Adrenal gland (tissue), 9 donors: ENCODE measurements at regions not wholly inside any gene's neighbourhood (a gene's known extent, or its start where the extent isn't known, plus 50 kb on each side); places are given as distances from the start of the nearest gene placed in this dataset.

Source experiments
- DNase-seq, 7 donors: peaks; one replicate each; pipeline ENCODE4 v3.0.0-alpha.2; 2019 to 2020
- H3K27ac ChIP-seq, 5 donors: fragments of 200-600 bp; sonication (generic) in 4 of 5; 1 replicate in 3 of 5; 2 replicates in 2 of 5; pipeline versions ENCODE4 v1.5.1 to v1.8.0; 2016 to 2020; ENCODE audit warnings: mild to moderate bottlenecking in 1 of 5
- H3K27me3 ChIP-seq: fragments of 200-600 bp; 2 replicates; pipeline ENCODE4 v1.8.0; 2021
- H3K36me3 ChIP-seq, 2 donors: fragments of 200-600 bp; replicated peaks in 1 of 2; 1 replicate in 1 of 2; 2 replicates in 1 of 2; pipeline versions ENCODE4 v1.5.1 to v1.8.0; 2018 to 2022
- H3K4me1 ChIP-seq, 2 donors: fragments of 200-600 bp; replicated peaks in 1 of 2; 1 replicate in 1 of 2; 2 replicates in 1 of 2; pipeline versions ENCODE4 v1.5.1 to v1.8.0; 2018 to 2021
- H3K4me3 ChIP-seq, 4 donors: fragments of 200-600 bp; sonication (generic) in 3 of 4; one replicate each; pipeline ENCODE4 v1.5.1; 2016 to 2018
- H3K9me3 ChIP-seq, 3 donors: fragments of 200-600 bp; sonication (generic) in 1 of 3; replicated peaks in 1 of 3; 1 replicate in 2 of 3; 2 replicates in 1 of 3; pipeline versions ENCODE4 v1.5.1 to v1.8.0; 2016 to 2021
- POLR2A ChIP-seq, 2 donors: fragments of 450-650 bp; IDR thresholded peaks; one replicate each; pipeline ENCODE4 v1.6.1; 2017; ENCODE audit warnings: antibody characterized with exemption in 2 of 2, mild to moderate bottlenecking in 2 of 2, moderate library complexity in 1 of 2
- WGBS, 4 donors: extraction: QIAGEN DNeasy Blood & Tissue Kit in 2 of 4; methylation state at CpG; one replicate each; pipeline versions ENCODE4 v1.1.5 to v1.1.7; 2013 to 2017; 5-methylcytosine and 5-hydroxymethylcytosine counted together
- intact Hi-C, 2 donors: fragments of 100-400 bp; cut with DNase I; formaldehyde crosslinking; loops; one replicate each; pipeline versions ENCODE4 v1.14.1 to v1.15.0; 2022 to 2023
- TF ChIP-seq, protein P1 (sequence below), 6 experiments: fragments of 450-650 bp in 4 of 6; fragments of 200-600 bp in 2 of 6; sonication (generic) in 1 of 6; IDR thresholded peaks; 1 replicate in 5 of 6; 2 replicates in 1 of 6; pipeline versions ENCODE4 v1.5.1 to v1.8.0; 2016 to 2021; ENCODE audit warnings: antibody characterized with exemption in 6 of 6, mild to moderate bottlenecking in 2 of 6, moderate library complexity in 1 of 6
- donor health status: healthy with polysubstance abuse.
- donor health status: Bipolar disorder and iron deficiency.
- donor health status: DM: yes; HTN: yes; CAD: no.
- donor health status: DM: no; HTN: no; CAD: no.
- donor health status: DM: no; HTN: no; CAD: no.

DNA sequence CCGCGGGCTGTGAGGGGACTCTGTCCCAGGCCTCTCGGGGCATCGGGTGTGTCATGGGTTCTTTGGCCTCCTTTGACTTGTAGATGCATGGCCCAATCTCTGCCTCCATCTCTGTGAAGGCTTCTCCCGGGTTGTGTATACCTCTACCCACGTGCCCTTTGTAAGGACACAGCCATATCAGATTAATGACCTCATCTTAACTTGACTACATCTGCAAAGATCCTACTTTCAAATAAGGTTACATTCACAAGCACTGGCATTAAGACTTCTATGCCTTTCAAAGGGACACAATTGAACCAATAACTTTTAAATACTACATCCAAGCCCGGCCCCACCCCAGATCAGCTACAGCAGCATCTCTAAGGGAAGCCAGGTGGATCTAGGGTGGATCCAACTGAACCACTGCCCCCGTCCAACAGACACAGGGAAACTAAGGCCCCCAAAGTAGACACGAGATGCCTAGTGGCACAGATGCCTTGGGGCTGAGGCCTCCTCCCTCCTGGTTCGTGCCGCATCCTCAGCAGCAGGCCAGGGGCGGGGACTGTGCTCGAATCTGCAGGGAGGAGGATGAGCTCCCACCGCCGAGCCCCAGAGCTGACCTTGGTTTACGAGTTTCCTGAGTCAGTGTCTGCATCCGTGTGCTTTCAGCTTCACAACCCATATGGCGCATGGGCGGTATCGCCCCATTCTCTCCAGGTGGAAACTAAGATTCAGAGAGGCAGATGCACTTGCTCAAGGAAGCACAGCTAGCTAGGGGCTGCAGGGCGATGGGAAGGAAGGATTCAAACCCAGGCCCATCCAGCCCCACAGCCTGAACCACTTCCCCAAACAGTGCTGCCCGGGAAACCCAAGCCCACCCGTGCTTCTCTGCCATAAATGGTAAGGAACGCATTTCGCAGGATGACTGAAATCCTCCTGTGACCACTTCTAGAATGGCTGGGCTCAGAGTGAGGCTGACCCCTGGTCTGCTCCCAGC, 353.3 kb downstream of the C16orf95 start:
- WGBS, 4 donors, result 74 to 97% (median 76%) methylated on average over 4 to 25 of the region's 25 CpGs
- intact Hi-C loops, result no loop called here
- no peaks in the 10 kb centered on the region for H3K9me3 ChIP-seq

DNA sequence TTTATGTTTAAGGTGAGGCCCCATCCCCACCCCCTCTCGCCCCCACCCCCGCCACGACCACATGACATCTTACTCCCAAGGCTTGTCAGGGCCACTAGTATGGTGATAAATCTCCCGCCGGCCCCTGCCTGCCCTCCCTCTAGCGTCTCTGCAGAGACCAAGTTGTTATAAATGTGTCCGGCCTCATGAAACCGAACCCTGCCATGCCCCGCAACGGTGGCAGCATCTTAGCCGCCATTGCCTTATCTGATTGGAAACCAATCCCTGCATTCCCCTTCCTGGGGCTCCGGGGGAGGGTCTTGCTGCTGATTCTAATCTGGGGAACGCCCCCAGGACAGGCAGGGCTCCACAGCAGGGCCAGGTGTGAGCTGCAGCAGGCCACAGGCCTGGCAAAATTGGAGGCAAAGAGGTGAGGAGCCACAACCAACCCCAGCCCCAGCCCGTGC, 352.4 kb downstream of the C16orf95 start:
- Histone ChIP-seq H3K4me1 (no peaks in the 10 kb centered on the region), H3K36me3 (no peaks in the 10 kb centered on the region), H3K27me3 (no peaks in the 10 kb centered on the region), H3K4me3 (no peak overlapping the region), H3K27ac (no peak overlapping the region), H3K9me3 (no peaks in the 10 kb centered on the region)
- no peak for DNase-seq
- 45 to 81% (median 54%) methylated on average over 6 to 14 of the region's 14 CpGs for WGBS, 4 donors
- intact Hi-C loops, result no loop called here
- TF ChIP-seq POLR2A (IDR thresholded peaks at IDR 0.05), result no peak
- TF ChIP-seq, protein P1, sequence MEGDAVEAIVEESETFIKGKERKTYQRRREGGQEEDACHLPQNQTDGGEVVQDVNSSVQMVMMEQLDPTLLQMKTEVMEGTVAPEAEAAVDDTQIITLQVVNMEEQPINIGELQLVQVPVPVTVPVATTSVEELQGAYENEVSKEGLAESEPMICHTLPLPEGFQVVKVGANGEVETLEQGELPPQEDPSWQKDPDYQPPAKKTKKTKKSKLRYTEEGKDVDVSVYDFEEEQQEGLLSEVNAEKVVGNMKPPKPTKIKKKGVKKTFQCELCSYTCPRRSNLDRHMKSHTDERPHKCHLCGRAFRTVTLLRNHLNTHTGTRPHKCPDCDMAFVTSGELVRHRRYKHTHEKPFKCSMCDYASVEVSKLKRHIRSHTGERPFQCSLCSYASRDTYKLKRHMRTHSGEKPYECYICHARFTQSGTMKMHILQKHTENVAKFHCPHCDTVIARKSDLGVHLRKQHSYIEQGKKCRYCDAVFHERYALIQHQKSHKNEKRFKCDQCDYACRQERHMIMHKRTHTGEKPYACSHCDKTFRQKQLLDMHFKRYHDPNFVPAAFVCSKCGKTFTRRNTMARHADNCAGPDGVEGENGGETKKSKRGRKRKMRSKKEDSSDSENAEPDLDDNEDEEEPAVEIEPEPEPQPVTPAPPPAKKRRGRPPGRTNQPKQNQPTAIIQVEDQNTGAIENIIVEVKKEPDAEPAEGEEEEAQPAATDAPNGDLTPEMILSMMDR (IDR thresholded peaks at IDR 0.05), result no peak

More for the DNA sequence above, 353.3 kb downstream of the C16orf95 start:
- no peaks in the 10 kb centered on the region for H3K36me3 ChIP-seq
- H3K4me1 ChIP-seq, result no peaks in the 10 kb centered on the region
- H3K27ac ChIP-seq, result no peak overlapping the region
- H3K27me3 ChIP-seq, result no peaks in the 10 kb centered on the region
- TF ChIP-seq, protein P1 (IDR thresholded peaks at IDR 0.05), result no peak
- no peak for TF ChIP-seq POLR2A (IDR thresholded peaks at IDR 0.05)
- DNase-seq, result no peak
- H3K4me3 ChIP-seq, result no peak overlapping the region

DNA sequence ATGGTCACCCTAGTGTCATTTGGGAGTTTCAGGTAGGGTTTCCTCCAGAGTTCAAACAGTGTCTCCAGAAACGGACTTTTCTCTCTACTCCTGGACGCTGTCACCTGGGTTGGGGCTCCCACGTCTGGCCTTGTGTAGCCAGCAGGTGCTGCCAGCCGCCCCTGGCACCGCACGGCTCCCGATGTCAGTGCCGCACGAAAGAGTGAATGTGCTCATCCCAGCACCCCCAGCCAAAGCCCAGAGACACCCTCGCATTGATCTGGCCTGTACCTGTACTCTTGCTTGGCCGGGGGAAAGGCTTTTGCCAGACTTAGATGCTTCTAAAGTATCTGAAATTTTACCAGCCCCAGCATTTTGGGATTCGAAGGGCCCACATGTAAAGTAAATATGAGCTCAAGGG, 351.9 kb downstream of the C16orf95 start:
- no peak overlapping the region for H3K4me3 ChIP-seq
- H3K27me3 ChIP-seq, result no peaks in the 10 kb centered on the region
- whole genome bisulfite sequencing, 4 donors, result 80 to 93% (median 87%) methylated on average over 4 to 12 of the region's 12 CpGs
- no peaks in the 10 kb centered on the region for H3K9me3 ChIP-seq
- H3K36me3 ChIP-seq, result no peaks in the 10 kb centered on the region
- intact Hi-C loops, result no loop called here
- no peak overlapping the region for H3K27ac ChIP-seq
- TF ChIP-seq POLR2A (IDR thresholded peaks at IDR 0.05), result no peak
- TF ChIP-seq, protein P1 (IDR thresholded peaks at IDR 0.05), result no peak
- DNase-seq, result no peak
- H3K4me1 ChIP-seq, result no peaks in the 10 kb centered on the region

DNA sequence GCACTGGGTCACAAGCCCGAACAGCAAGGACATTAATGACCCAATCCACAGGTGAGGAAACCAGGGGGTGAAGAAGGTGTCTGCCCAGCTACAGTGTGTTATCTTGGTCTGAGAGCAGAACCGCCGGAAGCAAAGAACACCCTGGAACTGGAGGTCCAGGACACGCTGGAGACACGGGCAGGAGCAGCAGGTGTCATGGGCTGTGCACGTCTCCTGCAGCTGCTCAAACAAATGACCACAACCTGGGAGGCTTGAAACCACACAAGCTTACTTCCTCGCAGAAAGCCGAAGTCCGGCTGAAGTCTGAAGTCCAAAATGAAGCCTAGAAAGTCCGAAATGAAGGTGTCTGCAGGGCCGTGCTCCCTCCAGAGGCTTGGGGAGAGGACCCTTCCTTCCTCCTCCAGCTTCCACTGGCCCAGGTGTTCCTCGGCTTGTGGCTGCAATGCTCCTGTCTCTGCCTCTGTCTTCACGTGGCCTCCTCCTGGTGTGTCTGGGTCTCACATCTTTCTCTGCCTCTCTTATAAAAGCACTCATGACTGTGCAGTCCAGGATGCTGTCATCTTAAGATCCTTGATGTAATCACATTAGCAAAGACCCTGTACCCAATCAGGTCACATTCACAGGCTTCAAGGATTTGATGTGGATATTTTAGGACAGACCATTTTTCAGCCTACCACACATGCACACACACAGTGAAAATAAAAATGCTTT, 351.2 kb downstream of the C16orf95 start:
- no peaks in the 10 kb centered on the region for H3K9me3 ChIP-seq
- H3K27ac ChIP-seq, result no peak overlapping the region
- TF ChIP-seq, protein P1 (IDR thresholded peaks at IDR 0.05), result no peak
- no peak for TF ChIP-seq POLR2A (IDR thresholded peaks at IDR 0.05)
- DNase-seq, result no peak
- intact Hi-C loops, result no loop called here
- H3K4me3 ChIP-seq, result no peak overlapping the region
- H3K36me3 ChIP-seq, result no peaks in the 10 kb centered on the region
- no peaks in the 10 kb centered on the region for H3K27me3 ChIP-seq
- no peaks in the 10 kb centered on the region for H3K4me1 ChIP-seq
- WGBS, 4 donors, result 75 to 84% (median 79%) methylated on average over 10 to 13 of the region's 13 CpGs
